ENCODE measurements at regions not wholly inside any gene's neighbourhood (a gene's known extent, or its start where the extent isn't known, plus 50 kb on each side); places are given as distances from the start of the nearest gene placed in this dataset.
"Not testable (repeated sequence)": the region's sequence is repeated elsewhere in the genome, so short reads cannot be mapped to it uniquely, and the experiment has no call there.

DNA sequence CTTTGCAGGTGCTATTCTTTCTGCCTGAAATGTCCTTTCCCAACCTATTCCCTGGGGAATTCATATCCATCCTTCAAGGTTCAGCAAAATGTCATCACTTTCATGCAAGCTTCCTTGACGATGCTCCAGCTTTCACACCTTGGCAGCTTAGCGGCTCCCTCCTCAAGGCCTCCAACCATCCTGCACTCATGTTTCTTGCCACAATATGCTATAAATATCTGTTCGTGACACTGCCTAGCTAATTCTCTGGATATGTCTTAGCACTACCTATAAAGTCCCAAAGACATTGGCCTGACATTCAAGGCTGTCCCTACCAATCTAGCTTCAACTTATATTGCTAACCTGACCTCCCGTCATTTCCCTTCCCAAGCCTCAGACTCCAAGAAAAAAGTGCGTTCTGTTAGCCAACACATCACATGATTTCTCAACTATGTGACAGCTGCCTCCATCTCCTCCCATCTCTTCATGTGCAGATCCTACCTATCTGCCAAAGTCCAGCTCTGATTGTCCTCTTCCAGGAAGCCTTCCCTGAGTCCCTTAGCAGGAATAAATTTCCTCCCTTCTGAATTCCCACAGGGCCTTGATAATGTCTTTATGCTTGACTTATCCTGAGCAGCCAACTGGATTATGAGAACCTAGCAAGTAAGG lies 359.9 kb upstream of the F9 start:
- Histone ChIP-seq H3K36me3 (no peaks in the 10 kb centered on the region), H3K4me1 (no peaks in the 10 kb centered on the region), H3K4me2 (no peak overlapping the region), H3K27me3 (no peaks in the 10 kb centered on the region), H3F3A (ENCODE audit: low read depth) (no peaks in the 10 kb centered on the region), H4K20me1 (ENCODE audit: low read depth) (no peaks in the 10 kb centered on the region), H3K27ac (no peak overlapping the region), H3K79me2 (ENCODE audit: low read depth) (no peaks in the 10 kb centered on the region), H2AFZ (replicated peaks) (no peak overlapping the region), H3K4me3 (no peak overlapping the region), H3K9ac (no peak overlapping the region), H3K9me3 (ENCODE audit: low read depth) (no peaks in the 10 kb centered on the region)
- Mint-ChIP-seq H3K4me1 (peaks cover 9% of the 10 kb centered on the region), H3K36me3 (peaks cover 5% of the 10 kb centered on the region), H3K27ac (no peak overlapping the region), H3K9me3 (peaks cover 6% of the 10 kb centered on the region), H3K4me3 (no peak overlapping the region), H3K27me3 (ENCODE audit: insufficient read depth, low read depth) (no peaks in the 10 kb centered on the region)
- DNase-seq (ENCODE audit: low spot score): no peak
- TF ChIP-seq EZH2 (IDR thresholded peaks at IDR 0.05): no peak

DNA sequence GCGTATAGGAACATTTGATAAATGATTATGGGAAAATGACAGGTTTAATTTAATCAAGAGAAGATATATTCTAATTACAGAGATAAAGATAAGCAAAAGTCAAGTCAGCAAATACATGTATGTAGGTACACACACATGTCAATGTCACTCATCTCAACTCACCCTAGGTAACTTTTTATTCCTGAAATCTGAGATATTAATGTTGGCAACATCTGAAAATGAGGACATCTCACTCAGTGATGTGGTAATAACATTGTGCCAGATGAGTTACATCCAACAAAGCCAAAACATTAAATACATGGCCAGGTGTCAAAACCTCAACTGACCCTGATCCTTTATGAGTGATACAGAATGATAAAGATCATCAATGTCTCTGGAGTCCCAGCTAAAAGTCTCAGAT lies 363.3 kb upstream of the F9 start:
- H4K20me1 ChIP-seq (ENCODE audit: low read depth): no peaks in the 10 kb centered on the region
- H3K9me3 Mint-ChIP-seq: peaks cover 3% of the 10 kb centered on the region
- H3K4me1 ChIP-seq: no peaks in the 10 kb centered on the region
- no peak overlapping the region for H3K27ac ChIP-seq
- H3F3A ChIP-seq (ENCODE audit: low read depth): no peaks in the 10 kb centered on the region
- no peaks in the 10 kb centered on the region for H3K36me3 ChIP-seq
- no peak for TF ChIP-seq EZH2phosphoT487 (IDR thresholded peaks at IDR 0.05)
- TF ChIP-seq, protein P1, sequence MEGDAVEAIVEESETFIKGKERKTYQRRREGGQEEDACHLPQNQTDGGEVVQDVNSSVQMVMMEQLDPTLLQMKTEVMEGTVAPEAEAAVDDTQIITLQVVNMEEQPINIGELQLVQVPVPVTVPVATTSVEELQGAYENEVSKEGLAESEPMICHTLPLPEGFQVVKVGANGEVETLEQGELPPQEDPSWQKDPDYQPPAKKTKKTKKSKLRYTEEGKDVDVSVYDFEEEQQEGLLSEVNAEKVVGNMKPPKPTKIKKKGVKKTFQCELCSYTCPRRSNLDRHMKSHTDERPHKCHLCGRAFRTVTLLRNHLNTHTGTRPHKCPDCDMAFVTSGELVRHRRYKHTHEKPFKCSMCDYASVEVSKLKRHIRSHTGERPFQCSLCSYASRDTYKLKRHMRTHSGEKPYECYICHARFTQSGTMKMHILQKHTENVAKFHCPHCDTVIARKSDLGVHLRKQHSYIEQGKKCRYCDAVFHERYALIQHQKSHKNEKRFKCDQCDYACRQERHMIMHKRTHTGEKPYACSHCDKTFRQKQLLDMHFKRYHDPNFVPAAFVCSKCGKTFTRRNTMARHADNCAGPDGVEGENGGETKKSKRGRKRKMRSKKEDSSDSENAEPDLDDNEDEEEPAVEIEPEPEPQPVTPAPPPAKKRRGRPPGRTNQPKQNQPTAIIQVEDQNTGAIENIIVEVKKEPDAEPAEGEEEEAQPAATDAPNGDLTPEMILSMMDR (IDR thresholded peaks at IDR 0.05): no peak
- no peak for TF ChIP-seq EZH2 (IDR thresholded peaks at IDR 0.05)
- no peaks in the 10 kb centered on the region for H3K27me3 Mint-ChIP-seq (ENCODE audit: insufficient read depth, low read depth)
- no peak overlapping the region for H3K4me3 ChIP-seq
- no peak overlapping the region for H3K4me2 ChIP-seq
- peaks cover 5% of the 10 kb centered on the region for H3K36me3 Mint-ChIP-seq
- no peak overlapping the region for H3K27ac Mint-ChIP-seq
- H3K4me3 Mint-ChIP-seq: no peak overlapping the region
- H3K4me1 Mint-ChIP-seq: peaks cover 9% of the 10 kb centered on the region
- H3K79me2 ChIP-seq (ENCODE audit: low read depth): no peaks in the 10 kb centered on the region
- no peaks in the 10 kb centered on the region for H3K9me3 ChIP-seq (ENCODE audit: low read depth)
- H2AFZ ChIP-seq (replicated peaks): no peak overlapping the region
- no peaks in the 10 kb centered on the region for H3K27me3 ChIP-seq
- no peak overlapping the region for H3K9ac ChIP-seq
- DNase-seq (ENCODE audit: low spot score): no peak

DNA sequence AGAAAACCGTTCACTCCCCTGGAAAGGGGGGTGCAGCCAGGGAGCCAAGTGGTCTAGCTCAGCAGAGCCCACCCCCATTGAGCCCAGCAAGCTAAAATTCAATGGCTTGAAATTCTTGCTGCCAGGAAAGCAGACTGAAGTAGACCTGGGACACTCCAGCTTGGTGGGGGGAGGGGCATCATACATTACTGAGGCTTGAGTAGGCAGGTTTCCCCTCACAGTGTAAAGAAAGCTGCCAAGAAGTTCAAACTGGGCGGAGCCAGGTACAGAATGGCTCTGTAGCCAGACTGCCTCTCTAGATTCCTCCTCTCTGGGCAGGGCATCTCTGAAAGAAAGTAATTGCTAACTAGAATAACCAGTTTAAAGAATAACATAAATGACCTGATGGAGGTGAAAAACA lies 372.3 kb upstream of the F9 start:
- no peaks in the 10 kb centered on the region for H3K4me1 ChIP-seq
- H3K9me3 ChIP-seq (ENCODE audit: low read depth): no peaks in the 10 kb centered on the region
- Mint-ChIP-seq H3K4me3 (no peak overlapping the region), H3K9me3 (peaks cover 35% of the 10 kb centered on the region), H3K36me3 (peaks cover 2% of the 10 kb centered on the region), H3K27me3 (ENCODE audit: insufficient read depth, low read depth) (no peaks in the 10 kb centered on the region), H3K4me1 (peaks cover 5% of the 10 kb centered on the region), H3K27ac (no peak overlapping the region)
- no peaks in the 10 kb centered on the region for H4K20me1 ChIP-seq (ENCODE audit: low read depth)
- no peak for TF ChIP-seq EZH2phosphoT487 (IDR thresholded peaks at IDR 0.05)
- TF ChIP-seq EZH2 (IDR thresholded peaks at IDR 0.05): no peak
- TF ChIP-seq, protein P1 (IDR thresholded peaks at IDR 0.05): no peak
- no peaks in the 10 kb centered on the region for H3K27me3 ChIP-seq
- H3K27ac ChIP-seq: no peak overlapping the region
- no peak overlapping the region for H2AFZ ChIP-seq (replicated peaks)
- H3F3A ChIP-seq (ENCODE audit: low read depth): no peaks in the 10 kb centered on the region
- no peak overlapping the region for H3K4me2 ChIP-seq
- no peaks in the 10 kb centered on the region for H3K79me2 ChIP-seq (ENCODE audit: low read depth)
- peak; percentile 37 for DNase-seq (ENCODE audit: low spot score)
- H3K36me3 ChIP-seq: no peaks in the 10 kb centered on the region
- no peak overlapping the region for H3K9ac ChIP-seq
- H3K4me3 ChIP-seq: no peak overlapping the region

DNA sequence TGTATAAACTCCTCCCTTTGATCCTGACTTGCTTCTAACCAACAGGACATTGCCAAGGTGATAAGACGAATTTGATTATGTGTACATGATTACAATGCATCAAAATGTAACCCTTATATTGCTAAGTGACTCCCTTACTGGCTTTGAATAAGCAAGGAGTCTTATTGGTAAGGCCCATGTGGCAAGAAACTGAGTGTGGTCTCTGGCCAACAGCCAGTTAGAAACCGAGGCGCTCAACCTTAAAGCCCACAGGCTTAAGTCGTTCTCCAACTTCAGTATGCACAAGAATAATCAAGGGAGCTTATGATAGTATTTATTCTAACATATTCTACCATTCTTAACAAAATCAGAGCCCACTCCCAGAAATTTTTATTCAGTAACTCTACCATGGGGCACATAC lies 374.2 kb upstream of the F9 start:
- H3K36me3 Mint-ChIP-seq: peaks cover 2% of the 10 kb centered on the region

DNA sequence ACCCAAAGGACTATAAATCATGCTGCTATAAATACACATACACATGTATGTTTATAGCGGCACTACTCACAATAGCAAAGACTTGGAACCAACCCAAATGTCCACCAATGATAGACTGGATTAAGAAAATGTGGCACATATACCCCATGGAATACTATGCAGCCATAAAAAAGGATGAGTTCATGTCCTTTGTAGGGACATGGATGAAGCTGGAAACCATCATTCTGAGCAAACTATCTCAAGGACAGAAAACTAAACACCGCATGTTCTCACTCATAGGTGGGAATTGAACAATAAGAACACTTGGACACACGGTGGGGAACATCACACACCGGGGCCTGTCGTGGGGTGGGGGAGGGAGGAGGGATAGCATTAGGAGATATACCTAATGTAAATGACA lies 383.9 kb upstream of the F9 start:
- H4K20me1 ChIP-seq (ENCODE audit: low read depth); H3F3A ChIP-seq (ENCODE audit: low read depth); H3K79me2 ChIP-seq (ENCODE audit: low read depth); H3K4me3 ChIP-seq; DNase-seq (ENCODE audit: low spot score); H3K27ac Mint-ChIP-seq; H3K9me3 ChIP-seq (ENCODE audit: low read depth); H3K9ac ChIP-seq; H3K27ac ChIP-seq; H3K4me1 Mint-ChIP-seq; H3K4me2 ChIP-seq; H3K27me3 ChIP-seq; H3K36me3 ChIP-seq; H3K27me3 Mint-ChIP-seq (ENCODE audit: insufficient read depth, low read depth); H2AFZ ChIP-seq (replicated peaks); H3K36me3 Mint-ChIP-seq; H3K4me1 ChIP-seq; H3K4me3 Mint-ChIP-seq; H3K9me3 Mint-ChIP-seq: not testable (repeated sequence)

More for the DNA sequence above, 374.2 kb upstream of the F9 start:
- Histone ChIP-seq H3F3A (ENCODE audit: low read depth) (no peaks in the 10 kb centered on the region), H4K20me1 (ENCODE audit: low read depth) (no peaks in the 10 kb centered on the region), H3K9me3 (ENCODE audit: low read depth) (no peaks in the 10 kb centered on the region), H2AFZ (replicated peaks) (no peak overlapping the region), H3K27ac (no peak overlapping the region), H3K4me2 (no peak overlapping the region), H3K79me2 (ENCODE audit: low read depth) (no peaks in the 10 kb centered on the region), H3K36me3 (no peaks in the 10 kb centered on the region), H3K9ac (no peak overlapping the region), H3K4me3 (no peak overlapping the region), H3K27me3 (no peaks in the 10 kb centered on the region), H3K4me1 (no peaks in the 10 kb centered on the region)
- TF ChIP-seq, protein P1 (IDR thresholded peaks at IDR 0.05): no peak
- TF ChIP-seq EZH2 (IDR thresholded peaks at IDR 0.05) (no peak), EZH2phosphoT487 (IDR thresholded peaks at IDR 0.05) (no peak)
- peaks cover 26% of the 10 kb centered on the region for H3K9me3 Mint-ChIP-seq
- no peak for DNase-seq (ENCODE audit: low spot score)
- peaks cover 5% of the 10 kb centered on the region for H3K4me1 Mint-ChIP-seq
- H3K27ac Mint-ChIP-seq: no peak overlapping the region
- no peaks in the 10 kb centered on the region for H3K27me3 Mint-ChIP-seq (ENCODE audit: insufficient read depth, low read depth)
- H3K4me3 Mint-ChIP-seq: no peak overlapping the region
